ENCODE measurements at regions not wholly inside any gene's neighbourhood (a gene's known extent, or its start where the extent isn't known, plus 50 kb on each side); places are given as distances from the start of the nearest gene placed in this dataset.

- TF ChIP-seq CTCF (conservative IDR thresholded peaks at IDR 0.05; ENCODE audit: low read depth, low read length) (no peak), EZH2 (IDR thresholded peaks at IDR 0.05; ENCODE audit: low read length, unreplicated experiment) (no peak), EZH2phosphoT487 (IDR thresholded peaks at IDR 0.05; ENCODE audit: borderline replicate concordance, low read length) (no peak)
Measured at GRCh38 chr10:4048236-4048864, 263.3 kb upstream of the KLF6 start.

Data from PC-3 (cell line).